GF-D8 (cell line): ENCODE measurements at regions not wholly inside any gene's neighbourhood (a gene's known extent, or its start where the extent isn't known, plus 50 kb on each side); places are given as distances from the start of the nearest gene placed in this dataset.
"Not testable (repeated sequence)": the region's sequence is repeated elsewhere in the genome, so short reads cannot be mapped to it uniquely, and the experiment has no call there.

Experiments
- DNase-seq: peaks from one replicate; lab custom pipeline; 2025; lab: John Stamatoyannopoulos, UW

GRCh38 chr1:104463126-104463697 lies 713.5 kb downstream of the AMY1C start:
- DNase-seq: no peak

DNA sequence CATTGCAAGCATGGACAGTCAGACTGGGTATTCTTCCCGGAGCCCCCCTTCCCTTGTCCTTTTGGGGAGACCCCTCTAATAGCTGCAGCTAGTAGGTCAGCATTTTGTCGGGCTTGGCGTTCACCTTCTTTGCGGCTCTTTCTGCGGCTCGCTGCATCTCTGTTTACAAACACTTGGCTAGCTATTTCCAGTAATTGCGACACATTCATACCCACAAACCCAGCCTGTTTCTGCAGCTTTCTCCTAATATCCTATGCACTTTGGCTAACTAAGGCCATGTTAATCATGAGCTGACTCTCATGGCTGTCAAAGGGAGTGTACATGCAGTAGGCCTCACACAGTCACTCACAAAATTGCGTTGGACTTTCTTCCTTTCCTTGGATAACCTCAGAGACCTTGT lies 716.4 kb downstream of the AMY1C start:
- no peak for DNase-seq

GRCh38 chr1:104467590-104467989 lies 717.9 kb downstream of the AMY1C start:
- no peak for DNase-seq

GRCh38 chr1:104468282-104468681 lies 718.6 kb downstream of the AMY1C start:
- no peak for DNase-seq

DNA sequence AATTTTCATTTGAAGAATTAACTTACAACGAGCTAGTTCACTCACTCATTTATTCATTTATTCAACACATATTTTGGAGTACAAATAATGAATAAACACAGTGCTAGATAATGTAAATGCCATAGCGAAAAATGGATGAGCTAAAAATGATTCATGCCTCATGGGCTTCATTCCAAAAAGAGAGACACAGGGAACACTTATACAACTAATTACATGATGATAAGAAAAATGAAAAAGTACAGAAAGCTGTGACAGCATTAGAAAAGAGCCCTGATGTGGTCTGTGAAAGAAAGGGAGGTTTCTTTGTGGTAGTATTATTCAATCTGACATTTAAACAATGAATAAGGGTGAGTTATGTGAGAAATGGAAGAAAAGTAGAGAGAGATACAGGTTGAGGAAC lies 726.4 kb downstream of the AMY1C start:
- DNase-seq: no peak

DNA sequence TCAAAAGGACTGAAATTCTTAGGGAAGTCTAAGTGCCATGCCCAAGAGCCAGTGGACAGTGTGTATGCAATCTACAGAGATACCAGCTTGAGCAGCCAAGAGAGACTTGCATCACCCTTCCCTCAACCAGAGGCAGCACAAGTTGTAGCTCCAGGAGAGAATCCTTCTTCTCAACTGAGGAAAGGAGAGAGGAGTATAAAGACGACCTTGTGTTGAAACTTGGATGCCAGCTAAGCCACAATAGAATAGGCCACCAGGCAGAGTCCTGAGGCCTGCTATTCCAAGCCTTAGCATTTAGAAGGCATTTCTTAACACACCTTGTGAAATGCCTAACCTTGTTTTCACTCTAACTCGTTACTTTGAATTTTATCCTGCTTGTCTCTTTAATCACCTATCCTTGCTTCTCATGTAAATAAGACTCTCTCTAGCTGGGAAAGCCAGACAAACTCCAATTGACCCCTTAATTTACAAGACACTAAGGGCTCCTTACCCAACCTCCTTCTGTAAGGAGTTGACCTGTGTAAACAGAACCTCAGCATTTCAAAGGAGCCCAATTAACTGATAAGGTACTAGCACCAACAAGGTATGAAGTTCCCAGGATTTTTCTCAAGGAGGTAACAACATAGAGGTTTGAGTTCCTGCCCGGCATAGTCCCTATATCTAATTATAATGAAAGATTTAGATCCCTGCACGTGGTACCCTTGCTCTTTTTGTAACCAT lies 738.8 kb downstream of the AMY1C start:
- no peak for DNase-seq

DNA sequence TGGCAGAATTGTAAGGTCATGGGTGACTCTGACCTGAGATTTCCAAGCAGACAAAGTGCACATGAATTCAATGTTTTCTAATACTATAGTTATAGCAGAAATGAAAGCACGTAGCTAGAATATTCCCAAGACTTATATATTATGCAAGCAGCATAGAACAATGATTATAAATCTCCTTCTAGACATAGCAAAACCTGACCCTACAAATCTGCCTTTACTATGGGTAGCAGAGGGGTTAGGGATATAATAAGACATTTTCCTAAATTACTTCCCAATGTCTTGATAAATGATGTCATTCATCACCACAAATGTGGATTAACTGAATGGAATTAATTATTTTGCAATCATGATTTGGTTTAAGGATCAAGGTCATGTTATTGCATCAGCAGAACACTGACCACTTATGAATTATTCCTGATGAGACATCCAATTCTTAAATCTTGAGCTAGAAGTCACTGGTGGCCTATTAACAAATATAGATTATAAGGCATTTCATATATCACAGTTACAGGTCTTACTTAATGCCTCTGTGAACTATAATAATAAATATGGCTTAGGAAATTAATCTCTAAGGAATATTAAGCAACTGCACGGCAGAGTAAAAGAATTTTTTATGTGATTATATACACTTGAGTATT lies 776.6 kb downstream of the AMY1C start:
- no peak for DNase-seq

- no peak for DNase-seq
These were observed 782.3 kb downstream of the AMY1C start for GRCh38 chr1:104531990-104532389.

- DNase-seq: no peak
These were observed 824.9 kb downstream of the AMY1C start for GRCh38 chr1:104574620-104575019.

- DNase-seq: no peak
These were observed 843.2 kb downstream of the AMY1C start for GRCh38 chr1:104592926-104593325.

DNA sequence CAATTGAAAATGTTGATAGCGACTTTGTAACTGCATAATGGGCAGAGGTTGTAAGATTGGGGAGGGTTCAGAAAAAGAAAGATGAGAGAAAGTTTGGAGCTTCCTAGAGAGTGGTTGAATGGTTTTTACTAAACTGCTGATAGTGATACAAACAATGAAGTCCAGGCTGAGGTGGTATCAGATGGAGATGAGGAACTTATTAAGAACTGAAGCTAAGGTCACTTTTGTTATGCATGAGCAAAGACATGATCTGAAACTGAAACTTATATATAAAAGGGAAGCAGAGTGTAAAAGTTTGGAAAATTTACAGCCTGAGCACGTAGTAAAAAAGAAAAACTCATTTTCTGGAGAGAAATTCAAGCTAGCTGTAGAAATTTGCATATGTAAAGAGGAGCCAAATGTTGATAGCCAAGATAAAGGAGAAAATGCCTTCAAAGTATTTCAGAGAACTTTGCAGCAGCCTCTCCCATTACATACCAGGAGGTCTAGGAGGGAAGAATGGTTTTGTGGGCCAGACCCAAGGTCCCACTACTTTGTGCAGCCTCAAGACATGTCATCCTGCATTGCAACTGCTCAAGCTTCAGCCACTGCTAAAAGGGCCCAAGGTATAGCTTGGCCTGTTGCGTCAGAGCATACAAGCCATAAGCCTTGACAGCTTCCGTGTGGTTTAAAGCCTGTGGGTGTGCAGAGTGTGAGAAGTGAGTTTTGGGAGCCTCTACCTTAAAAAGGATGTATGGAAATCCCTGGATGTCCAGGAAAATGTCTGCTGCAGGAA lies 843.9 kb downstream of the AMY1C start:
- DNase-seq: no peak

DNA sequence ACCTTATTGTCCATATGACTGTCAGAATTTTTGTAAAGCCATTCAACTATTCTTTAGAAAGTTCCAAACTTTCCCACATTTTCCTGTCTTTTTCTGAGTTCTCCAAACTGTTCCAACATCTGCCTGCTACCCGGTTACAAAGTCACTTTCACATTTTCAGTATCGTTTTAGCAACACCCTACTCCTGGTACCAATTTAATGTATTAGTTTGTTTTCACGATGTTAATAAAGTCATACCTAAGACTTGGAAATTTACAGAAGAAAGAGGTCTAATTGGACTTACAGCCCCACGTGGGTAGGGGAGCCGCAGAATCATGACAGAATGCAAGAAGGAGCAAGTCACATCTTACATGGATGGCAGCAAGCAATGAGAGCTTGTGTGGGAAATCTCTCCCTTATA lies 867.8 kb downstream of the AMY1C start:
- DNase-seq: no peak

GRCh38 chr1:104621221-104621620 lies 871.5 kb downstream of the AMY1C start:
- DNase-seq: no peak

DNA sequence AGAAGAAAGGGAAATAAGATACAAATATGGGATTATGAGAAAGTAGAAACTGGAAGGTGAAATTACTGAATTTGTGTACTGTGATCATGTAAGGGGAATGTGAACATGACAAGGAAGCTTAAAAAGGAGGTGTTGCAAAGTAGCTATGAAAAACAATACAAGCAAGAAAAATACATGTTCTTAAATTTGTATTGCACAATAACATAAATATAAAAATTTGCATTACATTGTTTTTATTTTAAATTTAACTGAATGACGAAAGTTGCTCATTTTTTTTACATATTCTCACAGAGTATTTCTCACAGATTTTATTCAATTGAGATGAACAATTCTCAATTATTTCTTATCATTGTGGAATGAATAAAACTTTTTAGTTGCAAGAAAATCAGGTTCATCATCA lies 874.8 kb downstream of the AMY1C start:
- no peak for DNase-seq

DNA sequence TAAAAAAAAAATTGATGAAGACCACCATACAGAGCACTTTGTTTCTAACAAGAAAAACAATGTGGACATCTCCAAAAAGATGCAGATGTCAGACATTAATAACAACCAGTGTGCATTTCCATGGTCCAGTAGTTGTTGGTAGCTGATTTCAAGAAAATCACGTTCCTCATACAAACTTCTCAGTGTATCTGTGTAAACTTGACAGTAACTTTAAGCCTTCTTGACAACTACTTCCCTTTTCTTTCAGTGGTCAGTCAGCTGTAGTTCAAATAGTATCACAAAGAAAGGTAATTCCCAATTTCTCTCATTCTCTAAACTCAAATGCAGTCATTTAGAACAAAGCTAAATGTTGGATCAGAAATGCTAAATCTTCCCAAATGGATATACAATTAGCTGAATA lies 879.9 kb downstream of the AMY1C start:
- DNase-seq: no peak

DNA sequence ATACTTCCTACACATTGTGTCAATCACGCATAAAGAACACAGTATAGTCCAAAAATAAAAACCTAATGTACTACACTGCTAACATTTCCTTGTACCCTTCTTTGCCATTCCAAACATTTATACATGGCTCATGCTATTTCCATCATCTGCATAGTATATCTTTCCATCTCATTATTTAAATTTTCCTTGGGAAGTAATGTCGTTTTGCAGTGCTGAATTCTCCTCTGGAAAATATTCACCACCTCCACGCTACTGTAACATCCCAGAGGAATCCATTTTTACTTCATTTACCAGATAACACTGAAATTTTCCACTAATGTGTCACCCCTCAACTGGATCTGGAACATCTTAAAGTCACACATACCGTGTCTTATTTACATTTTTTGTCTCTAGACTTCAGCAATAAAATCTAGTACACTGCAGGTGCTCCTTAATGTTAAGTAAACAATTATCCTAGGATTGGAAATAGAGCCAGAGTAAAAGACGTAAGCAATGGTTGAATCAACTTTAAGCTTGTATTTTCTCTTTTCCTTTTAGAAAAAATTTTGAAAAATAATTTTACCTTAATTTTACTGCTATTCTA lies 881.0 kb downstream of the AMY1C start:
- DNase-seq: no peak

- no peak for DNase-seq
These were observed 886.9 kb downstream of the AMY1C start for GRCh38 chr1:104636581-104636980.

DNA sequence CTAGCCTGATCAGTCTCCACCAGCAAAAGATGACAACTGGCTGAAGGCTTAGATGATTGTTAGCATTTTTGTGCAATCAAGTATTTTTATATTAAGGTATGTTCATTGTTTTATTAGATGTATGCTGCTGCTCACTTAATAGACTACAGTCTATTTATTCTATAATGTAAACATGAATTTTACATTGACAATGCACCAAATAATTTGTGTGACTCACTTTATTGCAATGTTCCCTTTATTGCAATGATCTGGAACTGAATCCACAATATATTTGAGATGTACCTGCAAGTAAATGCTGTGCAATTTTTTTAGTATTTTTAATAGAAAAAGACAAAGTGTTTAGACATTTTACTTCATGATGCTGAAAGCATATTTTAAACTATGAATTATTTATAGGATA lies 896.5 kb downstream of the AMY1C start:
- DNase-seq: no peak

- DNase-seq: no peak
These were observed 898.6 kb downstream of the AMY1C start for GRCh38 chr1:104648269-104648691.

GRCh38 chr1:104664374-104664773 lies 914.7 kb downstream of the AMY1C start:
- DNase-seq: not testable (repeated sequence)

DNA sequence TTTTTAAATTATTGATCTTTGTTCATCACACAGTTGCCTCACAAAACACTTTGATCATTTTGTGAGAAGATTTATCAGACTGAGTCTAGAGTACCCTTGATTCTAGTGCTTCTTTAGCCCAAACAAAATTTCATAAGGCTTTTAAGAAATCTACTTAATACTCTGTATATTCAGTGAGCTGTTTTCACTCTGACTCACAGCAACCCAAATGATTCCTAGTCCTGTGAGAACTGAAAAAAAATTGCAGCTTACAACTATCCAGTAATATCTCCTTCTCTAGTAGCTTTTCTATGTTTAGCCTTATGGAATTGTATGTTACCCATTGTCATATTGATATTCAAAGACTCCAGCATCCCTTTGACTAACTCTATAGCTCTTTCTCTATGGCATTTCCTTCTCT lies 915.6 kb downstream of the AMY1C start:
- no peak for DNase-seq

- no peak for DNase-seq
These were observed 922.1 kb downstream of the AMY1C start for GRCh38 chr1:104671684-104672353.
